ENCODE measurements at regions not wholly inside any gene's neighbourhood (a gene's known extent, or its start where the extent isn't known, plus 50 kb on each side); places are given as distances from the start of the nearest gene placed in this dataset.

DNA sequence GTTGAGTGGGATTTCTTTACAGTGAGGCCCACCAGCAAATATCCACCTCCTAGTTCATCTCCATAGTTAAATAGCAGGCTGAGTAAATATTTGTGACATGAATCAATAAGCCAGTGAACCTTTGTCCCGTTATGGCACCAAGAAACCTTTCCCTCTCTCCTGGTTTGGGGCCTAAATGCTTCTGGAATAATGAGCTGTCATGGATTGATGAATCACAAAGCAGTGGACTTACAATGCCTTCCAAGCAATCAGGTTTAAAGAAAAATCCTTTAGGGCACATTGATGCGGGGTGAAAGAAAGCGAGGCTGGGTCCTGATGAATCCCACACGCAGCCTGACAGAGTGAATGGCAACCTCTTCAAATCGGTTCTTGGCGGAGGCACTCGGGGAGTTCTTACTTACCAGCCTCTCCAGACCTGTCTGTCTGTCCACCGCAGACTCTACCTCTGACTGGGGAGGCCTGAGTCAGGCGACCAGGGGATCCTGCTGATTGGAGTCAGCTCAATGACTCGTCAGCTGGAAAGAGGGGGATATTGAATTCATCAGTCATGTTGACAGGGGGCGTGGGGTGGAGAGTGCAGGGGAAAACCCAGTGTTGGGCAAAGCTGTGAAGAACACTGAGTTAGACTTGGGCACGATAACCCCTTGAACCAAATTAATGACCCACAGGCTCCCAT is 247.3 kb downstream of the PLPP3 start (continued):
- TF ChIP-seq, protein P1, sequence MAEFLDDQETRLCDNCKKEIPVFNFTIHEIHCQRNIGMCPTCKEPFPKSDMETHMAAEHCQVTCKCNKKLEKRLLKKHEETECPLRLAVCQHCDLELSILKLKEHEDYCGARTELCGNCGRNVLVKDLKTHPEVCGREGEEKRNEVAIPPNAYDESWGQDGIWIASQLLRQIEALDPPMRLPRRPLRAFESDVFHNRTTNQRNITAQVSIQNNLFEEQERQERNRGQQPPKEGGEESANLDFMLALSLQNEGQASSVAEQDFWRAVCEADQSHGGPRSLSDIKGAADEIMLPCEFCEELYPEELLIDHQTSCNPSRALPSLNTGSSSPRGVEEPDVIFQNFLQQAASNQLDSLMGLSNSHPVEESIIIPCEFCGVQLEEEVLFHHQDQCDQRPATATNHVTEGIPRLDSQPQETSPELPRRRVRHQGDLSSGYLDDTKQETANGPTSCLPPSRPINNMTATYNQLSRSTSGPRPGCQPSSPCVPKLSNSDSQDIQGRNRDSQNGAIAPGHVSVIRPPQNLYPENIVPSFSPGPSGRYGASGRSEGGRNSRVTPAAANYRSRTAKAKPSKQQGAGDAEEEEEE (CRISPR knock-in tag; IDR thresholded peaks at IDR 0.05; ENCODE audit: borderline replicate concordance), result no peak
- peak; percentile 86 for TF ChIP-seq DPF2 (CRISPR knock-in tag; IDR thresholded peaks at IDR 0.05; ENCODE audit: borderline replicate concordance, low read depth)
- no peak for TF ChIP-seq RCOR2 (CRISPR knock-in tag; IDR thresholded peaks at IDR 0.05)
- TF ChIP-seq CC2D1A (CRISPR knock-in tag; IDR thresholded peaks at IDR 0.05), result no peak
- no peak for TF ChIP-seq FLYWCH1 (CRISPR knock-in tag; IDR thresholded peaks at IDR 0.05)
- TF ChIP-seq, protein P2, sequence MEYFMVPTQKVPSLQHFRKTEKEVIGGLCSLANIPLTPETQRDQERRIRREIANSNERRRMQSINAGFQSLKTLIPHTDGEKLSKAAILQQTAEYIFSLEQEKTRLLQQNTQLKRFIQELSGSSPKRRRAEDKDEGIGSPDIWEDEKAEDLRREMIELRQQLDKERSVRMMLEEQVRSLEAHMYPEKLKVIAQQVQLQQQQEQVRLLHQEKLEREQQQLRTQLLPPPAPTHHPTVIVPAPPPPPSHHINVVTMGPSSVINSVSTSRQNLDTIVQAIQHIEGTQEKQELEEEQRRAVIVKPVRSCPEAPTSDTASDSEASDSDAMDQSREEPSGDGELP (IDR thresholded peaks at IDR 0.05; ENCODE audit: borderline replicate concordance, low read depth), result no peak
- TF ChIP-seq U2AF2 (IDR thresholded peaks at IDR 0.05; ENCODE audit: low read depth, low read length), result no peak
- TF ChIP-seq SRF (IDR thresholded peaks at IDR 0.05; ENCODE audit: low read depth, low read length), result peak; percentile 77
- TF ChIP-seq ETV5 (CRISPR knock-in tag; IDR thresholded peaks at IDR 0.05; ENCODE audit: borderline replicate concordance), result no peak; the same call in 1 of the 2 replicates
- peak; percentile 33; the same call in 1 of the 2 replicates for TF ChIP-seq CEBPG (CRISPR knock-in tag; IDR thresholded peaks at IDR 0.05)
- TF ChIP-seq ZNF75D (CRISPR knock-in tag; IDR thresholded peaks at IDR 0.05; ENCODE audit: borderline replicate concordance), result no peak
- no peak for TF ChIP-seq FOXA1 (IDR thresholded peaks at IDR 0.05)
- TF ChIP-seq FOXA1 (CRISPR knock-in tag; IDR thresholded peaks at IDR 0.05), result peak; percentile 90
- 0 out of 2 replicates have a peak, but pooled peaks have one; percentile 31 for TF ChIP-seq ZNF543 (CRISPR knock-in tag; IDR thresholded peaks at IDR 0.05)
- TF ChIP-seq FIP1L1 (IDR thresholded peaks at IDR 0.05; ENCODE audit: borderline replicate concordance, insufficient read depth, low read depth, low read length), result no peak
- TF ChIP-seq, protein P3, sequence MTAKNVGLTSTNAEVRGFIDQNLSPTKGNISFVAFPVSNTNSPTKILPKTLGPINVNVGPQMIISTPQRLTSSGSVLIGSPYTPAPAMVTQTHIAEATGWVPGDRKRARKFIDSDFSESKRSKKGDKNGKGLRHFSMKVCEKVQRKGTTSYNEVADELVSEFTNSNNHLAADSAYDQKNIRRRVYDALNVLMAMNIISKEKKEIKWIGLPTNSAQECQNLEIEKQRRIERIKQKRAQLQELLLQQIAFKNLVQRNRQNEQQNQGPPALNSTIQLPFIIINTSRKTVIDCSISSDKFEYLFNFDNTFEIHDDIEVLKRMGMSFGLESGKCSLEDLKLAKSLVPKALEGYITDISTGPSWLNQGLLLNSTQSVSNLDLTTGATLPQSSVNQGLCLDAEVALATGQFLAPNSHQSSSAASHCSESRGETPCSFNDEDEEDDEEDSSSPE (CRISPR knock-in tag; IDR thresholded peaks at IDR 0.05), result no peak
- TF ChIP-seq, protein P4, sequence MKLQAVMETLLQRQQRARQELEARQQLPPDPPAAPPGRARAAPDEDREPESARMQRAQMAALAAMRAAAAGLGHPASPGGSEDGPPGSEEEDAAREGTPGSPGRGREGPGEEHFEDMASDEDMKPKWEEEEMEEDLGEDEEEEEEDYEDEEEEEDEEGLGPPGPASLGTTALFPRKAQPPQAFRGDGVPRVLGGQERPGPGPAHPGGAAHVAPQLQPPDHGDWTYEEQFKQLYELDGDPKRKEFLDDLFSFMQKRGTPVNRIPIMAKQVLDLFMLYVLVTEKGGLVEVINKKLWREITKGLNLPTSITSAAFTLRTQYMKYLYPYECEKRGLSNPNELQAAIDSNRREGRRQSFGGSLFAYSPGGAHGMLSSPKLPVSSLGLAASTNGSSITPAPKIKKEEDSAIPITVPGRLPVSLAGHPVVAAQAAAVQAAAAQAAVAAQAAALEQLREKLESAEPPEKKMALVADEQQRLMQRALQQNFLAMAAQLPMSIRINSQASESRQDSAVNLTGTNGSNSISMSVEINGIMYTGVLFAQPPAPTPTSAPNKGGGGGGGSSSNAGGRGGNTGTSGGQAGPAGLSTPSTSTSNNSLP (IDR thresholded peaks at IDR 0.05; ENCODE audit: low read depth, low read length), result no peak; the same call in 1 of the 2 replicates
- TF ChIP-seq HES4 (CRISPR knock-in tag; IDR thresholded peaks at IDR 0.05; ENCODE audit: borderline replicate concordance), result no peak
- TF ChIP-seq, protein P5, sequence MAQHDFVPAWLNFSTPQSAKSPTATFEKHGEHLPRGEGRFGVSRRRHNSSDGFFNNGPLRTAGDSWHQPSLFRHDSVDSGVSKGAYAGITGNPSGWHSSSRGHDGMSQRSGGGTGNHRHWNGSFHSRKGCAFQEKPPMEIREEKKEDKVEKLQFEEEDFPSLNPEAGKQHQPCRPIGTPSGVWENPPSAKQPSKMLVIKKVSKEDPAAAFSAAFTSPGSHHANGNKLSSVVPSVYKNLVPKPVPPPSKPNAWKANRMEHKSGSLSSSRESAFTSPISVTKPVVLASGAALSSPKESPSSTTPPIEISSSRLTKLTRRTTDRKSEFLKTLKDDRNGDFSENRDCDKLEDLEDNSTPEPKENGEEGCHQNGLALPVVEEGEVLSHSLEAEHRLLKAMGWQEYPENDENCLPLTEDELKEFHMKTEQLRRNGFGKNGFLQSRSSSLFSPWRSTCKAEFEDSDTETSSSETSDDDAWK (CRISPR knock-in tag; IDR thresholded peaks at IDR 0.05), result no peak
- TF ChIP-seq RFXANK (CRISPR knock-in tag; IDR thresholded peaks at IDR 0.05), result no peak
- peak; percentile 4; the same call in 1 of the 2 replicates for TF ChIP-seq SMC3 (IDR thresholded peaks at IDR 0.05; ENCODE audit: low read length)
- TF ChIP-seq, protein P6, sequence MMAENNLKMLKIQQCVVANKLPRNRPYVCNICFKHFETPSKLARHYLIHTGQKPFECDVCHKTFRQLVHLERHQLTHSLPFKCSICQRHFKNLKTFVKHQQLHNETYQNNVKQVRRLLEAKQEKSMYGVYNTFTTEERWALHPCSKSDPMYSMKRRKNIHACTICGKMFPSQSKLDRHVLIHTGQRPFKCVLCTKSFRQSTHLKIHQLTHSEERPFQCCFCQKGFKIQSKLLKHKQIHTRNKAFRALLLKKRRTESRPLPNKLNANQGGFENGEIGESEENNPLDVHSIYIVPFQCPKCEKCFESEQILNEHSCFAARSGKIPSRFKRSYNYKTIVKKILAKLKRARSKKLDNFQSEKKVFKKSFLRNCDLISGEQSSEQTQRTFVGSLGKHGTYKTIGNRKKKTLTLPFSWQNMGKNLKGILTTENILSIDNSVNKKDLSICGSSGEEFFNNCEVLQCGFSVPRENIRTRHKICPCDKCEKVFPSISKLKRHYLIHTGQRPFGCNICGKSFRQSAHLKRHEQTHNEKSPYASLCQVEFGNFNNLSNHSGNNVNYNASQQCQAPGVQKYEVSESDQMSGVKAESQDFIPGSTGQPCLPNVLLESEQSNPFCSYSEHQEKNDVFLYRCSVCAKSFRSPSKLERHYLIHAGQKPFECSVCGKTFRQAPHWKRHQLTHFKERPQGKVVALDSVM (CRISPR knock-in tag; IDR thresholded peaks at IDR 0.05), result peak; percentile 19; the same call in 1 of the 2 replicates
